IMR-90 (cell line): ENCODE measurements at regions not wholly inside any gene's neighbourhood (a gene's known extent, or its start where the extent isn't known, plus 50 kb on each side); places are given as distances from the start of the nearest gene placed in this dataset.
A peak's percentile ranks its signal among the peaks of the same experiment; 100 is the strongest.

ENCODE experiments used
- ATAC-seq: fragments of 200-7000 bp; cut with Tn5 transposase; 2 replicates; pipeline ENCODE4 v1.9.1; 2020; ENCODE audit warnings: low read depth, mild to moderate bottlenecking, moderate library complexity
- BruUV-seq: library from RNA; stranded (reverse); fragments of 400-500 nt; replicated peaks from 2 replicates; lab custom pipeline; 2021; lab: Mats Ljungman, UMichigan
- CTCF ChIA-PET: fragments of 300-600 bp; formaldehyde crosslinking; extraction: SDS; loops from one replicate; lab custom pipeline; 2021; ENCODE audit warnings: antibody characterized with exemption; lab: Yijun Ruan, JAX
- POLR2A ChIA-PET: fragments of 300-600 bp; sonication (Branson Sonifier 250); formaldehyde crosslinking; loops from one replicate; lab custom pipeline; 2022; ENCODE audit warnings: antibody characterized with exemption; ENCODE audit not compliant: unreplicated experiment; lab: Charles Lee
- DNase-seq: peaks from one replicate; pipeline ENCODE4 v3.0.0; 2013
- H2AFZ ChIP-seq: replicated peaks from 2 replicates; pipeline ENCODE3; 2013; ENCODE audit warnings: low read length, mild to moderate bottlenecking; ENCODE audit not compliant: poor library complexity
- H2AK5ac ChIP-seq: 2 replicates; pipeline ENCODE4 v1.6.1; 2013; ENCODE audit warnings: low read depth, low read length, inconsistent platforms
- H2AK9ac ChIP-seq: replicated peaks from 2 replicates; pipeline ENCODE3; 2013; ENCODE audit warnings: mild to moderate bottlenecking, low read depth, low read length, moderate library complexity; ENCODE audit not compliant: poor library complexity
- H2BK120ac ChIP-seq: 2 replicates; pipeline ENCODE4 v1.6.1; 2013; ENCODE audit warnings: low read depth, low read length, inconsistent platforms
- H2BK15ac ChIP-seq: 3 replicates; pipeline ENCODE4 v1.6.1; 2013; ENCODE audit warnings: low read depth, low read length, inconsistent platforms
- H2BK20ac ChIP-seq: 2 replicates; pipeline ENCODE4 v1.6.1; 2013; ENCODE audit warnings: low read depth, mild to moderate bottlenecking, inconsistent platforms, low read length, moderate library complexity
- H2BK5ac ChIP-seq: 2 replicates; pipeline ENCODE4 v1.6.1; 2013; ENCODE audit warnings: mild to moderate bottlenecking, low read depth, low read length, inconsistent platforms; ENCODE audit not compliant: poor library complexity, severe bottlenecking
- H3K14ac ChIP-seq: replicated peaks from 2 replicates; pipeline ENCODE4 v1.6.1; 2013; ENCODE audit warnings: low read depth, low read length, inconsistent platforms
- H3K18ac ChIP-seq: 2 replicates; pipeline ENCODE4 v1.6.1; 2013; ENCODE audit warnings: low read depth, low read length, control low read depth
- H3K23ac ChIP-seq: 2 replicates; pipeline ENCODE4 v1.6.1; 2013; ENCODE audit warnings: low read depth, low read length, inconsistent platforms
- H3K27ac ChIP-seq: 2 replicates; pipeline ENCODE4 v1.5.1; 2013; ENCODE audit warnings: mild to moderate bottlenecking, control low read depth, low read length; ENCODE audit not compliant: insufficient read depth
- H3K27me3 ChIP-seq: 2 replicates; pipeline ENCODE4 v1.6.1; 2013; ENCODE audit warnings: low read length; ENCODE audit not compliant: control insufficient read depth, insufficient read depth
- H3K36me3 ChIP-seq: 2 replicates; pipeline ENCODE4 v1.6.1; 2013; ENCODE audit warnings: low read length, mixed read lengths; ENCODE audit not compliant: control insufficient read depth, insufficient read depth
- H3K4ac ChIP-seq: 2 replicates; pipeline ENCODE4 v1.6.1; 2013; ENCODE audit warnings: low read depth, low read length, inconsistent platforms
- H3K4me1 ChIP-seq: 2 replicates; pipeline ENCODE4 v1.6.1; 2013; ENCODE audit warnings: low read length, mixed read lengths; ENCODE audit not compliant: control insufficient read depth, insufficient read depth
- H3K4me2 ChIP-seq: 2 replicates; pipeline ENCODE4 v1.6.1; 2013; ENCODE audit warnings: low read depth, mild to moderate bottlenecking, control low read depth, low read length, moderate library complexity
- H3K4me3 ChIP-seq: 2 replicates; pipeline ENCODE4 v1.5.1; 2013; ENCODE audit warnings: low read depth, mild to moderate bottlenecking, control low read depth, low read length, moderate library complexity; ENCODE audit not compliant: insufficient read depth
- H3K56ac ChIP-seq: 2 replicates; pipeline ENCODE4 v1.6.1; 2013; ENCODE audit warnings: low read length, inconsistent platforms; ENCODE audit not compliant: insufficient read depth; ENCODE audit errors: extremely low read depth
- H3K79me1 ChIP-seq, 2 experiments: 2 replicates each; pipeline ENCODE4 v1.6.1; 2013; ENCODE audit warnings: low read length in 2 of 2, inconsistent platforms in 1 of 2, low read depth in 1 of 2
- H3K9ac ChIP-seq: 2 replicates; pipeline ENCODE4 v1.6.1; 2013; ENCODE audit warnings: low read depth, low read length, control low read depth
- H3K9me1 ChIP-seq: 2 replicates; pipeline ENCODE4 v1.6.1; 2013; ENCODE audit warnings: low read length, inconsistent platforms; ENCODE audit not compliant: insufficient read depth
- H3K9me3 ChIP-seq: 2 replicates; pipeline ENCODE4 v1.6.1; 2013; ENCODE audit warnings: low read length; ENCODE audit not compliant: control insufficient read depth, insufficient read depth
- H4K20me1 ChIP-seq: 2 replicates; pipeline ENCODE4 v1.6.1; 2013; ENCODE audit warnings: low read length, inconsistent platforms; ENCODE audit not compliant: insufficient read depth
- H4K5ac ChIP-seq: 2 replicates; pipeline ENCODE4 v1.6.1; 2013; ENCODE audit warnings: mild to moderate bottlenecking, low read depth, low read length, control low read depth
- H4K8ac ChIP-seq, 2 experiments: 2 replicates each; pipeline ENCODE4 v1.6.1; 2013; ENCODE audit warnings: low read depth in 2 of 2, low read length in 2 of 2, control low read depth in 1 of 2, inconsistent platforms in 1 of 2
- H4K91ac ChIP-seq: 2 replicates; pipeline ENCODE4 v1.6.1; 2013; ENCODE audit warnings: low read depth, low read length, inconsistent platforms; ENCODE audit not compliant: insufficient read depth
- CEBPB ChIP-seq: IDR thresholded peaks from 2 replicates; pipeline ENCODE4 v1.6.1; 2012; ENCODE audit warnings: low read depth, low read length, improper control_type of control experiment
- MAFK ChIP-seq: IDR thresholded peaks from 2 replicates; pipeline ENCODE4 v1.6.1; 2012; ENCODE audit warnings: low read depth, low read length, improper control_type of control experiment
- RFX5 ChIP-seq: IDR thresholded peaks from 2 replicates; pipeline ENCODE4 v1.8.0; 2012; ENCODE audit warnings: low read depth, mild to moderate bottlenecking, low read length, moderate library complexity
- WGBS, 2 experiments: methylation state at CpG; one replicate each; pipeline versions ENCODE4 v1.1.5 to v1.1.7; 2013; ENCODE audit warnings: missing lambda C conversion rate in 2 of 2; ENCODE audit not compliant: insufficient read length in 1 of 2; ENCODE audit errors: extremely low coverage in 2 of 2; 5-methylcytosine and 5-hydroxymethylcytosine counted together
- dilution Hi-C: fragments of 300-500 bp; cut with HindIII; formaldehyde crosslinking; loops from one replicate; pipeline ENCODE4 v1.14.3; 2018; ENCODE audit warnings: low sequenced_read_pairs; ENCODE audit not compliant: unreplicated experiment
- in situ Hi-C: fragments of 300-500 bp; cut with MboI; formaldehyde crosslinking; loops from 3 replicates; pipeline ENCODE4 v1.14.3; 2019; ENCODE audit warnings: low sequenced_read_pairs, inconsistent platforms, mixed read lengths
- intact Hi-C: fragments of 100-400 bp; cut with micrococcal nuclease; formaldehyde crosslinking; loops from 2 replicates; pipeline ENCODE4 v1.10.0; 2022
- TF ChIP-seq, protein P1 (sequence below): fragments of 150-350 bp; IDR thresholded peaks from 2 replicates; pipeline ENCODE4 v1.6.1; 2016; ENCODE audit warnings: low read depth, mild to moderate bottlenecking, low read length, moderate library complexity, borderline replicate concordance

GRCh38 chr9:106722051-106722753, 140.8 kb upstream of the ZNF462 start:
- Histone ChIP-seq H2BK15ac (no peak overlapping the region), H4K5ac (no peak overlapping the region), H3K4me2 (no peak overlapping the region), H3K36me3 (no peaks in the 10 kb centered on the region), H2BK120ac (no peak overlapping the region), H3K4me1 (no peaks in the 10 kb centered on the region), H3K14ac (no peak overlapping the region), H4K91ac (no peak overlapping the region), H2AK9ac (no peak overlapping the region), H3K56ac (no peak overlapping the region), H2BK5ac (no peak overlapping the region), H2BK20ac (no peak overlapping the region), H3K23ac (no peak overlapping the region), H4K8ac (no peak overlapping the region), H2AFZ (no peak overlapping the region), H4K20me1 (no peaks in the 10 kb centered on the region), H3K18ac (no peak overlapping the region), H3K9me1 (no peaks in the 10 kb centered on the region), H3K27me3 (no peaks in the 10 kb centered on the region), H3K4ac (no peak overlapping the region), H3K27ac (no peak overlapping the region), H3K9ac (no peak overlapping the region), H3K9me3 (no peaks in the 10 kb centered on the region; the same call in 1 of the 2 replicates), H3K4me3 (no peak overlapping the region), H3K79me1 (no peaks in the 10 kb centered on the region), H2AK5ac (no peak overlapping the region)
- intact Hi-C loops (no loop called here), in situ Hi-C loops (no loop called here), dilution Hi-C loops (no loop called here)
- peak; percentile 75 for TF ChIP-seq CEBPB
- no peak for TF ChIP-seq RFX5
- TF ChIP-seq, protein P1, sequence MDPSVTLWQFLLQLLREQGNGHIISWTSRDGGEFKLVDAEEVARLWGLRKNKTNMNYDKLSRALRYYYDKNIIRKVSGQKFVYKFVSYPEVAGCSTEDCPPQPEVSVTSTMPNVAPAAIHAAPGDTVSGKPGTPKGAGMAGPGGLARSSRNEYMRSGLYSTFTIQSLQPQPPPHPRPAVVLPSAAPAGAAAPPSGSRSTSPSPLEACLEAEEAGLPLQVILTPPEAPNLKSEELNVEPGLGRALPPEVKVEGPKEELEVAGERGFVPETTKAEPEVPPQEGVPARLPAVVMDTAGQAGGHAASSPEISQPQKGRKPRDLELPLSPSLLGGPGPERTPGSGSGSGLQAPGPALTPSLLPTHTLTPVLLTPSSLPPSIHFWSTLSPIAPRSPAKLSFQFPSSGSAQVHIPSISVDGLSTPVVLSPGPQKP = no peak
- TF ChIP-seq MAFK = no peak
- DNase-seq (no peak), ATAC-seq (no peak)
- ChIA-PET CTCF (no interaction called here), POLR2A (no interaction called here)
- no CpG with 5 or more reads among the region's 4 CpGs for WGBS, 2 experiments
- no TSS peak for BruUV-seq
